ENCODE measurements at regions not wholly inside any gene's neighbourhood (a gene's known extent, or its start where the extent isn't known, plus 50 kb on each side); places are given as distances from the start of the nearest gene placed in this dataset.
"Not testable (repeated sequence)": the region's sequence is repeated elsewhere in the genome, so short reads cannot be mapped to it uniquely, and the experiment has no call there.

DNA sequence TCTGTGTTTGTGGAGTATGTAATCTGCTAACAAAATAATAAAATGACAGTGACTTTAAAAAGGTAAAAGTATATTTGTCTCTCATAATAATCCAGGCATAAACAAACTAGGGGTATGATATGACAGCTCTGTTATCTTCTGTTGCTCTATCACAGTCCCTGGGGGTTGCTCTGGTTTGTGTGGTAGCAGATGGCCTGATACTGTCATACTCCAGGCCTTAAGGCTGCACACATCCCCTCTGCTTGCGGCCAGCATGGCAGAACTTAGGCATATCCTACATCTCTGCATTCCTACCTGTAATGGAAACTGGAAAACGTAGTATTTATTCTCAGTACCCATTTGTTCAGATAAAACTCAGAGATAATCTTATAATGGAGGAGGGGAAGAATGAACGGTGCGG lies 117.9 kb upstream of the HAND2 start:
- Histone ChIP-seq H3K4me3 (ENCODE audit: low read depth, low read length) (no peak overlapping the region), H3K27me3 (replicated peaks) (no peaks in the 10 kb centered on the region), H3K27ac (no peak overlapping the region), H3K36me3 (replicated peaks) (no peaks in the 10 kb centered on the region)
- in situ Hi-C loops (cut with HindIII; ENCODE audit: low pct_ligation_motif_present, low sequenced_read_pairs) = no loop called here
- DNase-seq = no peak
- TF ChIP-seq CTCF (IDR thresholded peaks at IDR 0.05; ENCODE audit: low read depth, low read length, missing control alignments) = no peak

DNA sequence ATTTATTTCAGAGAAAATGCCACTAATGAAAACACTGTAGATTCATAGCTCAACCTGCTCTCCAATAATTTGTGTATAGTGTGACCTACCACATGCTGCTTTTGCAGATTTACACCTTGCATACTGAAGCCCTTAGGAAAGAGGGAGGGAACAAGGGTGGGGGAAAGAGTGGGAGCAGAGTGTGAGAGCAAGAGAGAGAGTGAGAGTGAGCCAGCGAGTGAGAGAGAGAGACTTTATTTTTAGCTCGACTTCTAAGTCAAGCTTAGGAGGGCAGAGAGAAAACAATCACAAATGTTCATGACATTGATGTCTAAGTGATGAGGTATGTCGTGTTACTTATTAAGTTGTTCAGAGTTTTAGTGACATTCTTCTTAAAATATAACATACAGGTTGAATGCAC lies 112.5 kb upstream of the HAND2 start:
- no peak for DNase-seq
- H3K27ac ChIP-seq = no peak overlapping the region
- H3K4me3 ChIP-seq (ENCODE audit: low read depth, low read length) = no peak overlapping the region

DNA sequence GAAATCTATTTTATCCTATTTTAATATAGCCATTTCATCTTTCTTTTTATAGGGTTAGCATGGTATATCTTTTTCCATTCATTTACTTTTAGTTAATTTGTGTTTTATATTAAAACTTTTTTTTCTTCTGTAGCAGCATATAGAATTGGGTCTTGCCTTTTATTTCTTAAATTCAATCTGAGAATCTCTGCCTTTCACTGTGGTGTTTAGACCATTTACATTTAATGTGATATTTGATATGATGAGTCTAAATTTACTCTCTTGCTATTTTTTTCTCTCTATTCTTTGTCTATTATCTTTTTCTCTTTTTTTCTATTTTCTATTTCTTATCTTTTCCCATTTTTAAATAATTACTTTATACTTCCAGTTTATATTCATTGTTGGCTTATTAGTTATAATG lies 105.4 kb upstream of the HAND2 start:
- no peak overlapping the region for H3K4me3 ChIP-seq (ENCODE audit: low read depth, low read length)
- DNase-seq = no peak
- no peak overlapping the region for H3K27ac ChIP-seq
- no peak for TF ChIP-seq CTCF (IDR thresholded peaks at IDR 0.05; ENCODE audit: low read depth, low read length, missing control alignments)
- H3K36me3 ChIP-seq (replicated peaks) = no peaks in the 10 kb centered on the region
- in situ Hi-C loops (cut with HindIII; ENCODE audit: low pct_ligation_motif_present, low sequenced_read_pairs) = no loop called here
- no peaks in the 10 kb centered on the region for H3K27me3 ChIP-seq (replicated peaks)

More for the DNA sequence above, 112.5 kb upstream of the HAND2 start:
- Histone ChIP-seq H3K36me3 (replicated peaks) (no peaks in the 10 kb centered on the region), H3K27me3 (replicated peaks) (no peaks in the 10 kb centered on the region)
- TF ChIP-seq CTCF (IDR thresholded peaks at IDR 0.05; ENCODE audit: low read depth, low read length, missing control alignments) = no peak
- in situ Hi-C loops (cut with HindIII; ENCODE audit: low pct_ligation_motif_present, low sequenced_read_pairs) = no loop called here

DNA sequence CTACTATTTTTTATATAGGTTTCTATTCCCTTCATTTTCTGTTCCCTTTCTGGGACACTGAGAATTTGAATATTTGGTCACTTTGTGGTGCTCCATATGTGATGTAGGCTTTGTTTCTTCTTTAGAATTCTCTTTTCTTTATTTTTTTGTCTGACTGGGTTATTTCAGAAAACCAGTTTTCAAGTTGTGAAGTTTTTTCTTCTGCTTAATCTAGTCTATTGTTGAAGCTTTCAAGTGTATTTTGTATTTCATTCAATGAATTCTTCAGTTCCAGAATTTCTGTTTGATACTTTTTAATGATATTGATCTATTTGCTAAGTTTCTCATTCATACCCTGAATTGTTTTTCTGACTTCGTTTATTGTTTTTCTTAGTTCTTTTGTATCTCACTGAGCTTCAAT lies 96.2 kb upstream of the HAND2 start:
- in situ Hi-C loops (cut with HindIII; ENCODE audit: low pct_ligation_motif_present, low sequenced_read_pairs) = no loop called here
- no peak overlapping the region for H3K4me3 ChIP-seq (ENCODE audit: low read depth, low read length)
- no peaks in the 10 kb centered on the region for H3K27me3 ChIP-seq (replicated peaks)
- H3K27ac ChIP-seq = no peak overlapping the region
- DNase-seq = no peak
- no peaks in the 10 kb centered on the region for H3K36me3 ChIP-seq (replicated peaks)
- TF ChIP-seq CTCF (IDR thresholded peaks at IDR 0.05; ENCODE audit: low read depth, low read length, missing control alignments) = no peak

DNA sequence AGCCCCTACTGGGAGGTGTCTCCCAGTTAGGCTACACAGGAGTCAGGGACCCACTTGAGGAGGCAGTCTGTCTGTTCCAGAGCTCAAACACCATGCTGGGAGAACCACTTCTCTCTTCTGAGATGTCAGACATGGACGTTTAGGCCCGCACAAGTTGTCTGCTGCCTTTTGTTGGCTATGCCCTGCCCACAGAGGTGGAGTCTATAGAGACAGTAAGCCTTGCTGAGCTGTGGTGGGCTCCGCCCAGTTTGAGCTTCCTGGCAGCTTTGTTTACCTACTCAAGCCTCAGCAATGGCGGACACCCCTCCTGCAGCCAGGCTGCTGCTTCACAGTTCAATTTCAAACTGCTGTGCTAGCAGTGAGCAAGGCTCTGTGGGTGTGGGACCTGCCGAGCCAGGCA lies 88.6 kb upstream of the HAND2 start:
- H3K27me3 ChIP-seq (replicated peaks); H3K27ac ChIP-seq; H3K4me3 ChIP-seq (ENCODE audit: low read depth, low read length); DNase-seq; H3K36me3 ChIP-seq (replicated peaks); in situ Hi-C loops (cut with HindIII; ENCODE audit: low pct_ligation_motif_present, low sequenced_read_pairs): not testable (repeated sequence)

GRCh38 chr4:173609158-173609557 lies 79.1 kb upstream of the HAND2 start:
- in situ Hi-C loops (cut with HindIII; ENCODE audit: low pct_ligation_motif_present, low sequenced_read_pairs) = no loop called here
- Histone ChIP-seq H3K27ac (no peak overlapping the region), H3K36me3 (replicated peaks) (no peaks in the 10 kb centered on the region), H3K27me3 (replicated peaks) (no peaks in the 10 kb centered on the region), H3K4me3 (ENCODE audit: low read depth, low read length) (no peak overlapping the region)
- TF ChIP-seq CTCF (IDR thresholded peaks at IDR 0.05; ENCODE audit: low read depth, low read length, missing control alignments) = no peak
- DNase-seq = no peak

GRCh38 chr4:173608632-173609031 lies 78.6 kb upstream of the HAND2 start:
- DNase-seq; H3K27ac ChIP-seq; H3K4me3 ChIP-seq (ENCODE audit: low read depth, low read length); H3K36me3 ChIP-seq (replicated peaks); in situ Hi-C loops (cut with HindIII; ENCODE audit: low pct_ligation_motif_present, low sequenced_read_pairs); H3K27me3 ChIP-seq (replicated peaks): not testable (repeated sequence)

Measured in brain microvascular endothelial cell (primary cell).